Vagina (tissue), 2 donors: ENCODE measurements at regions not wholly inside any gene's neighbourhood (a gene's known extent, or its start where the extent isn't known, plus 50 kb on each side); places are given as distances from the start of the nearest gene placed in this dataset.

ENCODE experiments used
- CTCF ChIP-seq, 3 experiments: fragments of 450-650 bp in 2 of 3; fragments of 200-600 bp in 1 of 3; sonication (generic) in 1 of 3; IDR thresholded peaks; one replicate each; pipeline ENCODE4 v1.5.1; 2017 to 2019; ENCODE audit warnings: antibody characterized with exemption in 3 of 3, mild to moderate bottlenecking in 2 of 3, moderate library complexity in 2 of 3
- POLR2A ChIP-seq, 2 donors: fragments of 450-650 bp; IDR thresholded peaks; one replicate each; pipeline ENCODE4 v1.6.1; 2017; ENCODE audit warnings: antibody characterized with exemption in 2 of 2, mild to moderate bottlenecking in 2 of 2, moderate library complexity in 2 of 2
- POLR2AphosphoS5 ChIP-seq, 2 donors: sonication (generic); formaldehyde crosslinking; IDR thresholded peaks; one replicate each; pipeline ENCODE4 v1.9.0; 2017; ENCODE audit warnings: antibody characterized with exemption in 2 of 2, mild to moderate bottlenecking in 2 of 2, low read depth in 1 of 2; ENCODE audit not compliant: insufficient read depth in 1 of 2

GRCh38 chr6:23531666-23532065 lies 594.3 kb upstream of the NRSN1 start:
- TF ChIP-seq POLR2AphosphoS5 (IDR thresholded peaks at IDR 0.05; ENCODE audit: insufficient read depth in 1 of 2, low read depth in 1 of 2): no peak
- TF ChIP-seq CTCF (IDR thresholded peaks at IDR 0.05): no peak
- TF ChIP-seq POLR2A (IDR thresholded peaks at IDR 0.05): no peak
